IPS-15b (cell line): ENCODE measurements at regions not wholly inside any gene's neighbourhood (a gene's known extent, or its start where the extent isn't known, plus 50 kb on each side); places are given as distances from the start of the nearest gene placed in this dataset.

Source experiments
- H3K27me3 ChIP-seq: one replicate; pipeline ENCODE4 v1.6.1; 2013; ENCODE audit warnings: low read length; ENCODE audit not compliant: control insufficient read depth, insufficient read depth
- H3K36me3 ChIP-seq: one replicate; pipeline ENCODE4 v1.6.1; 2013; ENCODE audit warnings: low read length; ENCODE audit not compliant: control insufficient read depth, insufficient read depth
- H3K4me1 ChIP-seq: one replicate; pipeline ENCODE4 v1.6.1; 2013; ENCODE audit warnings: mild to moderate bottlenecking, low read length; ENCODE audit not compliant: control insufficient read depth, insufficient read depth
- H3K4me3 ChIP-seq: one replicate; pipeline ENCODE4 v1.5.1; 2013; ENCODE audit warnings: low read depth, low read length
- H3K9ac ChIP-seq: one replicate; pipeline ENCODE4 v1.6.1; 2013; ENCODE audit warnings: low read depth, mild to moderate bottlenecking, low read length
- H3K9me3 ChIP-seq: one replicate; pipeline ENCODE4 v1.6.1; 2013; ENCODE audit warnings: mild to moderate bottlenecking, low read length; ENCODE audit not compliant: control insufficient read depth, insufficient read depth

DNA sequence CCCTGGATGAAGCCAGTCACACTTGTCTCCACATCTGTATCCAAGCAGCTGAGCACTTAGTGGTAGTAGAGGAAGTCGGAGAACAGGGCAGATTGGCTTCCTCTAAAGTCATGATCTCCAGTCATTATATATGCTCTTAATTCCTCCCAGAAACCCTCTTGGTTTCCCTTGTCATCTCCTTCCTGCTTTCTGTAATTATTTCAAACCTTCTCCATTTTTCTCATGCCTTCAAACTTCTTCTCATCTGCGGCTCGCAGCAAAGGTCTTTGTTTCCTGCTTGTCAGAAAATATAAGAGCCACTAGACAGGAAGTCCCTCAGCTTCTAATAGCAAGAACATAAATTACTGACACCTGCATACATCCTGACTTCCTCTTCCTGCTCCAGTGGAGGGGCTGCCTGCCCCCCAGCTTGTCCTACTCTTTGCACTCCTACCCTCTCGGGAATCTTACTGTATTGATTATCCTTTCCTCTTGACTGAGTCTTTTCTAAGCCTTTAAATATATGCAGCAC is 124.6 kb upstream of the NGF start:
- no peaks in the 10 kb centered on the region for H3K36me3 ChIP-seq
- H3K9me3 ChIP-seq = no peaks in the 10 kb centered on the region
- H3K27me3 ChIP-seq = no peaks in the 10 kb centered on the region
- no peaks in the 10 kb centered on the region for H3K4me1 ChIP-seq
- H3K9ac ChIP-seq = no peak overlapping the region
- H3K4me3 ChIP-seq = no peak overlapping the region

DNA sequence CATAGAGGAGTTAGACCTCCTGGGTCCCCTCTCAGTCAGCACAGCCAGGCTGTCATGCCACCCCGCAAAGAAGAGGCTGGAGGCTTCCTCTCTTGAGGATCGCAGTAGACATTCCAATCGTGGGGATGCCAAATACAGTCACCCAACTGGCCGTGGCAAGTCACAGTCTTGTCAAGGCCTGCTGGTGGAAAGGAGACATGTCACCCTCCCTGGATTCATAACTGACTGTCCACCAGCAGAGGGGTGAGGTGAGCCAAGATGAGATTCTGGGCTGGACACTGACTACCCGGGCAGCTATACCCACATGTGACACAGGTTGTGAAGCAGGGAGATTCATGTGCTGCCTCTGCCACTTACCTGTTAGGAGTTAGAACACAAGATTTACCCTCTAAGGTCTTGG is 123.5 kb upstream of the NGF start:
- Histone ChIP-seq H3K36me3 (no peaks in the 10 kb centered on the region), H3K9me3 (no peaks in the 10 kb centered on the region), H3K9ac (no peak overlapping the region), H3K4me3 (no peak overlapping the region), H3K4me1 (no peaks in the 10 kb centered on the region), H3K27me3 (no peaks in the 10 kb centered on the region)

DNA sequence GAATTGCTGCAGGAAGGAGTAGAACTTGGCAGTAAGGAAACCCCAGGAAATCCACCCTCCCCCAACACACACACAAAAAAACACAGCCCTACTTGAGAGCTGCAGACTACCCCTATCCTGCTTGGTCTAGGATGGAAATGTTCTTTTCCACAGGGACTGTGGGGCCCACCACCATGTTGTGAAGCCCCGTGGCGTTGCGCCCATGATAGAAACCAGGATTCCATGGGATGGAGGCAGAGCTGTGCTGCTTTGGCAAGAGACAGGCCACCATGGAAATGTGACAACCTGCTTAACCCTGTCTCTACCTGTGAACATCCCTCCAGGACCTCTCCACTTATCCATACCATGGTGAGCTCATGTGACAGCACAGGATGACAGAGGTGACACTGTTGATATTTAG is 121.1 kb upstream of the NGF start:
- Histone ChIP-seq H3K4me1 (no peaks in the 10 kb centered on the region), H3K9me3 (no peaks in the 10 kb centered on the region), H3K9ac (no peak overlapping the region), H3K27me3 (no peaks in the 10 kb centered on the region), H3K36me3 (no peaks in the 10 kb centered on the region), H3K4me3 (no peak overlapping the region)

DNA sequence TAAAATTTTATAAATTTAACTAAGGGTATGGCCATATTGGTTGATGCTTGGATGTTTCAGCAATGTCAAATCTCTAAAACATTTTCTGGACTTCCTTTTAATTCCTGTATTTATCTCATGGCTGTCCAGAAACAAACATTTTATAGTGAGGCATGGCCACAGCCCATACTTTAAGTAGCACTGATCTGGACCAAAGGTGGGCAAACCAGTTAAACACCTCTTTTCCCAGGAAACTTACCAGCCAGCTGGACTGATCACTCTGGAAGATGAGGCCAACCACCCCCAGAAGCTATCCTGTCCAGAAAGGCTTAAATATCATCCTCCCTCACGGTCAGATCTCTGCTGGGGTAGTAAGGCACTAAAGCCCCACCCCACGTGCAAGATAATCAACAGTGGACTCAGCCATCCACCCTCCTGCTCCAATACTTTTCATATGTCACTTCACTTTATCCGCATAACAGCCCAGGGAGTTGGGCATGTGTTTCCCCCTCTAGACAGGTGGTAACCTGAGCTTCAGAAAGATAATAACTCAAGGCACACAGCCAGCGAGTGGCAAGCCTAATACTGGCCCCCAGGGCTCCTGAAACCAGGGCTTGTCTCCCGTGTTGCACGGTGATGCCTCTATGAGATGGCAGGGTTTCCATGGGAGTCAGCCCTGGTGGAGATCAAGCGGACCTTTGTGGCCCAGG is 120.5 kb upstream of the NGF start:
- Histone ChIP-seq H3K36me3 (no peaks in the 10 kb centered on the region), H3K4me1 (no peaks in the 10 kb centered on the region), H3K4me3 (no peak overlapping the region), H3K27me3 (no peaks in the 10 kb centered on the region), H3K9ac (no peak overlapping the region), H3K9me3 (no peaks in the 10 kb centered on the region)

DNA sequence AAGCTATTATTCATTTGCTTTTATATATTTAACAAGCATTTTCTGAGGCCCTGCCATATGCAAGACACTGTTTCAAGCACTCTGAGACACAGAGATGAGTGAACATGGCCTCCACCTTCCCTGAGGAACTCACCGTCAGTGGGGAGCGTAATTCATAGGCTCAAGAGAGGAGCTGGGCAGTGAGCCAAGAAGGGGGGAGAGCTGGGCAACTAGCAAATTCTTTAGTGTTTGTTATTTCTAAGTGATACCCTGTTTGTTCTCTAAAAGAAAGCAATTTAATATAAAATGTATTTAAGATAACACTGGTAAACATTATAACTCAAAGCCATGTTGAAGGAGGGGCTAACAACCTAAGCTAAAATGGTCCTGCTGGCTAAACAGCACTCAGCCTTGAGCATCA is 119.2 kb upstream of the NGF start:
- no peak overlapping the region for H3K4me3 ChIP-seq
- H3K36me3 ChIP-seq = no peaks in the 10 kb centered on the region
- H3K27me3 ChIP-seq = no peaks in the 10 kb centered on the region
- no peak overlapping the region for H3K9ac ChIP-seq
- H3K9me3 ChIP-seq = no peaks in the 10 kb centered on the region
- H3K4me1 ChIP-seq = no peaks in the 10 kb centered on the region

DNA sequence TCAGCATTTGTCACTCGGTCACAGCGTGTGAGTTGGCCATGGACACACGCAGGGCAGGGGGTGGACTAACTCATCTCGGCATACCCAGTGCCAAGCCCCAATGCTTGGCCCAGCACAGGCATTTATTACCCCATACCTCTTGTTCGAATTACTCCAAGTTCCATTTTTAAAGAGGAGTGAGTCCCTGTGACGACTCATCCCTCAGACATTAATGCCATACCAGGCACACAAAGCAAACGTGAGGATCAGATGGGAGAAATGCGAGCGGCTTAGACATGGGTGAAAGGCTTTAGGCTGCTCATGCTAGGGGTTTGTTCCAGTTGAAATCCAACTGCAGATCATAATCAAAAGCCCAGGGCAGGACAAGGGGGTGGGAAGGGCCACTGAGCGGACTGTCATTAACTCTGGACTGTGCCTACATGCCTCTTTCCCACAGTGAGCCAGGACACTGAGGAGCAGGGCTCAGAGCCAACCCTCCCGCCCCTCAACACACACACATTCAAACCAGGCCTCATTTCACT is 118.5 kb upstream of the NGF start:
- Histone ChIP-seq H3K9me3 (no peaks in the 10 kb centered on the region), H3K36me3 (no peaks in the 10 kb centered on the region), H3K9ac (no peak overlapping the region), H3K4me1 (no peaks in the 10 kb centered on the region), H3K4me3 (no peak overlapping the region), H3K27me3 (no peaks in the 10 kb centered on the region)

DNA sequence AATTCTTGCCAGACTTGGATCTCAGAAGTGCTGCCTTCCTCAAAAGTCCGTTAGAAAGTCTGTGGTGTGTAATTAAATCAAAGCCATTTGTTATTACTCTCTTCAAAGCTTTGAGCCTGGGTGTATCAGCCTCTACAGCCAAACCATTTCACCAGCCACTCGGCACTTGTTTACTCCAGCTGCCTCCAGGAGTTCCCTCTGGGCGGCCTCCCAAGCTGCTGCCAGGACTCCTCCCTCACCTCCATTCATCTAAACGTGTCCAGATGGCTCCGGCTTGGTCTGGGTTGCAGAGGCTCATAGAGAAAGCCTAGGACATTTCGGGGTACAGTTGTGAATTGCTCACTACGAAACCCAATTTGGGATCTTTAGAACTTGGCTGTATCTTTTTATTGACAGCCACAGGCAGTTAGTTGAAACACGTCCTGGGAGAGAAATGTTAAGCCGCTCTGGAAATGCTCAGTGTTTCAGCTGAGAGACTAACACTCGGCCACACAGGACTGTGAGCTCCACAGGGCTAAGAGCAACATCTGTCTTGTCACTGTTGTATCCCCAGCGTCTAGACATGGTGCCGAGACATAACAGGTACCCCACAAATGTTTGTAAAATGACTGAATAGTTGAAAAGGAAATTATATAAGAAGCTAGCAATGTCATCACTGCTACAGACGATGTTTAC is 116.9 kb upstream of the NGF start:
- no peaks in the 10 kb centered on the region for H3K27me3 ChIP-seq
- no peak overlapping the region for H3K9ac ChIP-seq
- no peaks in the 10 kb centered on the region for H3K4me1 ChIP-seq
- H3K36me3 ChIP-seq = no peaks in the 10 kb centered on the region
- H3K4me3 ChIP-seq = no peak overlapping the region
- no peaks in the 10 kb centered on the region for H3K9me3 ChIP-seq

DNA sequence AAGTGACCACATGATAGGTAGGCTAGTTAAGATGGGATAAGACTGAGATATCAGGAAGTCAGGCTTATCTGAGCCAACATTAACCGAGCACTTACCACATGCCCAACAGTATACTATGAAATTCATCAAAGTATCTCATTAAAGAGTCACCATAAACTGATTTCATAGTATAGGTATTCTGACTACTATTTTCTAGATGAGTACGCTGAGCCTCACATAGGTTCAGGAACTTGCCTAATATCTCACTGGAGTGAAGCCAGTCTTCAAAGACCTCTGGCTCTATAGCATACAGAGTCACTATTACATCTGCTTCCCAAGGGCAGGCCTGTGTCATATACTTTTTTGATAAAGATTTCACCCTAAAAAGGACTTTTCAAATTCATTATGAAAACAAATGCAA is 115.6 kb upstream of the NGF start:
- H3K27me3 ChIP-seq = no peaks in the 10 kb centered on the region

DNA sequence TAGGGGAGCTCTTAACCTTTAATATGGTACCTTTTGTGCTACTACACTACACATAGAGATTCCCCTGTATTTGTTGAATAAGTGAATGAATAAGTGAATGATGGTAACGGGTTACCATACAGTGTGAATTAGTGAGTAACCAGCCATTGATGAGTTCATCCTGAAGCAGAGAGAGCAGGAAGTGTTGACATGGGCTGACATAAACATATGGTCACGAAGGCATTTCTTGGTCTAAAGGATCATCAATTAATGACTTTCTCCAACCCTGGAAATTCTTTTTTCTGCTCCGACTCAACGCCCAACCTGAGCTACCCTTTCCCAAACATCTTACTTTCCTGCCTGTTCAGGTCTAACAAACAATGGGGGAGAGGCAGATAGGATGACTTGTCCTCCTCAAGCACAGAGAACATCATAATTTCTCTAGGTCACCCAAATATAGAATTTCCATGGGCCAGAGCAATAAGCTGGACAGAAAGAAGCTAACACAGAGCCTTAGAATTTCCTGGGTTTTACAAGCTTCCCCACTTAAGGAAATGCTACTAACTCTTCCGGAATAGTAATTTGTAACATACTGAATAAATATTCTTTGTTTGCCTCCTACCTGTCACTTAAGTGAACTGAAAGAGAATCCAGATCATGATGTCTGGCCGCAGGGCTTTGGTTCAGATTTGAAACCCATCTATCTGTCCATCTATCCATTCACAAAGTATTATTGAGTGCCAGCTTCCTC is 114.7 kb upstream of the NGF start:
- no peak overlapping the region for H3K4me3 ChIP-seq
- no peaks in the 10 kb centered on the region for H3K36me3 ChIP-seq
- H3K27me3 ChIP-seq = no peaks in the 10 kb centered on the region
- no peaks in the 10 kb centered on the region for H3K9me3 ChIP-seq
- H3K9ac ChIP-seq = no peak overlapping the region
- no peaks in the 10 kb centered on the region for H3K4me1 ChIP-seq

More for the DNA sequence above, 115.6 kb upstream of the NGF start:
- no peaks in the 10 kb centered on the region for H3K4me1 ChIP-seq
- no peak overlapping the region for H3K9ac ChIP-seq
- no peaks in the 10 kb centered on the region for H3K9me3 ChIP-seq
- no peaks in the 10 kb centered on the region for H3K36me3 ChIP-seq
- H3K4me3 ChIP-seq = no peak overlapping the region

DNA sequence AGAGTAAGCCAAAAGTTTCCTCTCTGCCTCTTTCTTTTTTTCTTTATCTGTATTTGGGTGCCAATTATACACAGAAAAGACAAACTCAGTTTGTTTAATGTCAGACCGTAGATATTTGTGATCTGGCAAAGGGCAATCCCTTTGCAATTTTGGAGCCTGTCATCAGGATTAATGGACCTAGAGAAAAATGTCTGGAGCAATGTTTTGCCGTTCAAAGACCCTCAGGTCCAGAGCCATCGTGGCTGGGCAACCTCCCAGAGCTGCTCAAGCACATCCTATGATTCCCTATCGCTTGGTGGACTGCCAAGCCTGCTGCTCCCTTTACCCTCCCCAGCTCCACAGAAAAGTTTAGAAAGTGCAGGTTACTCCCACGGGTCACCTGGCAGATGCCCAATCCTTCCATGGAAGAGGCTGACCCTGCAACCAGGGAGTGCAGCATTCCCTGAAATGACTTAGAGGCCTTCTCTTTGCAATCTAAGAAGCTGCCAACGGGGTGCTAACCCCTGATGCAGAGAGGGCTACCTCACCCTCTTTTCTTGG is 112.5 kb upstream of the NGF start:
- H3K9me3 ChIP-seq = no peaks in the 10 kb centered on the region
- no peaks in the 10 kb centered on the region for H3K36me3 ChIP-seq
- no peaks in the 10 kb centered on the region for H3K4me1 ChIP-seq
- H3K27me3 ChIP-seq = no peaks in the 10 kb centered on the region
- no peak overlapping the region for H3K9ac ChIP-seq
- H3K4me3 ChIP-seq = no peak overlapping the region

DNA sequence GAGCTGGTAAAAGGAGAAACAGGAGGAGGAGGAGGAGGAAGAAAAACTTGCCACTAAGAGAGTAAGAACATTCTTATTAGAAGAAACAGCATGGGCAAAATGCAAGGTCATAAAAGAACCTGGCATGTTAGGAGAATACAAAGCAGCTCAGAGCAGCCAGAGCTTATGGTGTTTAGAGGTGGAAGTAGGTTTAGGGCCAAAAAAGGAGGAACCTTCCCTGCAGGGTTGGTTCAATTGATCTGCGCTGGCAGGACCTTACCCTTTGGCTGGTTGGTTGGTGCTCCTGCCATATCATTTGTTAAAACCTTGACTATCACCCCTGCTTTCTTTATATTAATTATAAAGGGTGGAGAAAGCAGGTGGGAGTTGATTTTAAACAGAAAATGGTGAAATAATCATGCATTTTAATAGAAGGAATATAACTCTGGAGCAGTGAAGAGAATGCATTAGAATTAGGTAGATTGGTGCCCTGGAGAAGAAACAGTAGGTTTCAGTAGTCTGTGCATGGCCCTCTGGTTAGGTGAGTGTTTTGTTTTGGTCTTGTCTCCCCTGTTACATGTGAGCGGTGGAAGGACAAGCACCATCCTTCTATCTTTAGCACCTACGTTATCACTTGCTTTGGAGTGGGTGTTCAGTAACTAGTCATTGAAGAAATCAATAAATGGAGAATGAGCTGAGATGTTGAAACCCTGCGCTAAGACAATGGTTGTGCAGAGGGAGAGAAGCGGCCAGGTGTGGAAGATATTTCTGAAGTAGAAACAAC is 110.4 kb upstream of the NGF start:
- H3K4me1 ChIP-seq = no peaks in the 10 kb centered on the region
- no peaks in the 10 kb centered on the region for H3K9me3 ChIP-seq
- no peaks in the 10 kb centered on the region for H3K27me3 ChIP-seq
- no peak overlapping the region for H3K9ac ChIP-seq
- no peak overlapping the region for H3K4me3 ChIP-seq
- no peaks in the 10 kb centered on the region for H3K36me3 ChIP-seq
